ENCODE measurements at regions not wholly inside any gene's neighbourhood (a gene's known extent, or its start where the extent isn't known, plus 50 kb on each side); places are given as distances from the start of the nearest gene placed in this dataset.
"Not testable (repeated sequence)": the region's sequence is repeated elsewhere in the genome, so short reads cannot be mapped to it uniquely, and the experiment has no call there.

GRCh38 chr11:121907379-121907778 is 208.6 kb downstream of the BLID start:
- Mint-ChIP-seq H3K4me3 (ENCODE audit: unreplicated experiment) (no peak overlapping the region), H3K27me3 (ENCODE audit: unreplicated experiment) (no peaks in the 10 kb centered on the region), H3K9me3 (ENCODE audit: unreplicated experiment) (no peaks in the 10 kb centered on the region), H3K36me3 (ENCODE audit: unreplicated experiment) (no peaks in the 10 kb centered on the region), H3K27ac (ENCODE audit: unreplicated experiment) (no peak overlapping the region), H3K4me1 (ENCODE audit: low read depth, unreplicated experiment) (no peaks in the 10 kb centered on the region)
- no peak for TF ChIP-seq CTCF (IDR thresholded peaks at IDR 0.05; ENCODE audit: partially characterized antibody, unreplicated experiment)
- no peak for DNase-seq

GRCh38 chr11:121904148-121904547 is 211.9 kb downstream of the BLID start:
- no peak for DNase-seq
- Mint-ChIP-seq H3K27me3 (ENCODE audit: unreplicated experiment) (peaks cover 1% of the 10 kb centered on the region), H3K9me3 (ENCODE audit: unreplicated experiment) (no peaks in the 10 kb centered on the region), H3K36me3 (ENCODE audit: unreplicated experiment) (no peaks in the 10 kb centered on the region), H3K27ac (ENCODE audit: unreplicated experiment) (no peak overlapping the region), H3K4me1 (ENCODE audit: low read depth, unreplicated experiment) (peaks cover 6% of the 10 kb centered on the region), H3K4me3 (ENCODE audit: unreplicated experiment) (no peak overlapping the region)
- TF ChIP-seq CTCF (IDR thresholded peaks at IDR 0.05; ENCODE audit: partially characterized antibody, unreplicated experiment): no peak

- H3K4me1 Mint-ChIP-seq (ENCODE audit: low read depth, unreplicated experiment): peaks cover 6% of the 10 kb centered on the region
Observed at GRCh38 chr11:121901886-121902285, 214.1 kb downstream of the BLID start.

GRCh38 chr11:121901417-121901816 is 214.6 kb downstream of the BLID start:
- H3K9me3 Mint-ChIP-seq (ENCODE audit: unreplicated experiment); H3K27me3 Mint-ChIP-seq (ENCODE audit: unreplicated experiment); H3K4me3 Mint-ChIP-seq (ENCODE audit: unreplicated experiment); H3K36me3 Mint-ChIP-seq (ENCODE audit: unreplicated experiment); H3K4me1 Mint-ChIP-seq (ENCODE audit: low read depth, unreplicated experiment); DNase-seq; H3K27ac Mint-ChIP-seq (ENCODE audit: unreplicated experiment): not testable (repeated sequence)

More at GRCh38 chr11:121901886-121902285, 214.1 kb downstream of the BLID start:
- H3K27me3 Mint-ChIP-seq (ENCODE audit: unreplicated experiment): peaks cover 1% of the 10 kb centered on the region
- no peak overlapping the region for H3K4me3 Mint-ChIP-seq (ENCODE audit: unreplicated experiment)
- TF ChIP-seq CTCF (IDR thresholded peaks at IDR 0.05; ENCODE audit: partially characterized antibody, unreplicated experiment): no peak
- H3K27ac Mint-ChIP-seq (ENCODE audit: unreplicated experiment): no peak overlapping the region
- DNase-seq: no peak
- H3K36me3 Mint-ChIP-seq (ENCODE audit: unreplicated experiment): no peaks in the 10 kb centered on the region
- H3K9me3 Mint-ChIP-seq (ENCODE audit: unreplicated experiment): peaks cover 2% of the 10 kb centered on the region

GRCh38 chr11:121899520-121899919 is 216.5 kb downstream of the BLID start:
- no peak for DNase-seq
- no peak for TF ChIP-seq CTCF (IDR thresholded peaks at IDR 0.05; ENCODE audit: partially characterized antibody, unreplicated experiment)
- H3K36me3 Mint-ChIP-seq (ENCODE audit: unreplicated experiment): no peaks in the 10 kb centered on the region
- no peak overlapping the region for H3K27ac Mint-ChIP-seq (ENCODE audit: unreplicated experiment)
- H3K4me1 Mint-ChIP-seq (ENCODE audit: low read depth, unreplicated experiment): peaks cover 6% of the 10 kb centered on the region
- peaks cover 1% of the 10 kb centered on the region for H3K27me3 Mint-ChIP-seq (ENCODE audit: unreplicated experiment)
- peaks cover 2% of the 10 kb centered on the region for H3K9me3 Mint-ChIP-seq (ENCODE audit: unreplicated experiment)
- no peak overlapping the region for H3K4me3 Mint-ChIP-seq (ENCODE audit: unreplicated experiment)

GRCh38 chr11:121898903-121899302 is 217.1 kb downstream of the BLID start:
- H3K36me3 Mint-ChIP-seq (ENCODE audit: unreplicated experiment): no peaks in the 10 kb centered on the region
- H3K27me3 Mint-ChIP-seq (ENCODE audit: unreplicated experiment): peaks cover 2% of the 10 kb centered on the region
- H3K9me3 Mint-ChIP-seq (ENCODE audit: unreplicated experiment): peaks cover 2% of the 10 kb centered on the region
- DNase-seq: no peak
- H3K27ac Mint-ChIP-seq (ENCODE audit: unreplicated experiment): no peak overlapping the region
- peaks cover 6% of the 10 kb centered on the region for H3K4me1 Mint-ChIP-seq (ENCODE audit: low read depth, unreplicated experiment)
- no peak overlapping the region for H3K4me3 Mint-ChIP-seq (ENCODE audit: unreplicated experiment)
- no peak for TF ChIP-seq CTCF (IDR thresholded peaks at IDR 0.05; ENCODE audit: partially characterized antibody, unreplicated experiment)
